Middle frontal gyrus (tissue), 1 donor: ENCODE measurements at regions not wholly inside any gene's neighbourhood (a gene's known extent, or its start where the extent isn't known, plus 50 kb on each side); places are given as distances from the start of the nearest gene placed in this dataset.
"Not testable (repeated sequence)": the region's sequence is repeated elsewhere in the genome, so short reads cannot be mapped to it uniquely, and the experiment has no call there.

Experiments
- DNase-seq: peaks from one replicate; pipeline ENCODE4 v3.0.0-alpha.2; 2015; ENCODE audit warnings: low spot score; ENCODE audit errors: extremely low spot score

DNA sequence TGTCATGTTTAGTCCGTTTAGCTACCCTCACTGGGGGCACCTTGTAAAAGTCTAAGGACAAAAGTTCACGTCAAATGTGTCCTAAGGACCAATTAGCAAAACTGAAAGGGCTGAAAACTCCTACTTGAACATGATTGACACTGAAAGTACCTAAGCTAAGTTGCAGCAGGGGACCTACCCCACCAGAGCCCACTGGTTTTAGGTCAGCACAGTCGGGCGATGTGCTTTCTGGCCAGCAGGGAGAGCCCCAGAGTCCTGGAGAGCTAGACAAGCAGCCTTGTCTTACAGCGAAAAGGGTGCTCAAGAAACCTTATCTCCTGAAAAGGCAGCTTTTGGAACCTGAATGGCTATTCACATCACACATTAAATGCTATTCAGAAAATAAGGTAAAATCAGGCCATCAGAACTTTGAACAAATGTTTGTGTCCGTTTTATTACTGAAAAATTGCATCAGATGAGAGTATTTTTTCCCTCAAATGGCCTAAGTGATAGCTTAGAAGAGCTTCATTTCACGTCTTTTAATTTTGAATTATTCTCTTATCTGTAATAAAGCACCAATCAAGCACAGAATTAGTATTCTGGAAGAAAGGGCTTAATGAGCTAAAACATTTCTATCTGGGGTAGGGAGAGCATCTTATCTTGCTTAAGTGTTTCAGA lies 52.2 kb upstream of the MKI67 start:
- no peak for DNase-seq

DNA sequence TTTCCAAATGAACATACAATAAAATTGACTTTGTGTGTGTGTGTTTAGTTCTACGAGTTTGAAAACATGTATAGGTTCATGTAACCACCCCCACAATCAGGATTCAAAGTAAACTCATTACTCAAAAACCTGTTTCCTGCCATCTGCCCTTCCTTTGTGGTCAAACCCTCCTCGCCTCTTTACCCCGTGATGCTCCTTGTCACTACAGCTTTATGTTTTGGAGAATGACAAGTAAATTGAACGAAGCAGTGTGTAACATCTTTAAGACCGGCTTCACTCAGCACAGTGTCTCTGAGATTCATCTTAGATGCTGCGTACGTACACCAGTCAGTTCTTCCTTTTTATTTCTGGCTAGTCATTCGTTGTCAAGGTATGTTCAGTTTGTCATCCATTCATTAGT lies 54.6 kb upstream of the MKI67 start:
- no peak for DNase-seq

DNA sequence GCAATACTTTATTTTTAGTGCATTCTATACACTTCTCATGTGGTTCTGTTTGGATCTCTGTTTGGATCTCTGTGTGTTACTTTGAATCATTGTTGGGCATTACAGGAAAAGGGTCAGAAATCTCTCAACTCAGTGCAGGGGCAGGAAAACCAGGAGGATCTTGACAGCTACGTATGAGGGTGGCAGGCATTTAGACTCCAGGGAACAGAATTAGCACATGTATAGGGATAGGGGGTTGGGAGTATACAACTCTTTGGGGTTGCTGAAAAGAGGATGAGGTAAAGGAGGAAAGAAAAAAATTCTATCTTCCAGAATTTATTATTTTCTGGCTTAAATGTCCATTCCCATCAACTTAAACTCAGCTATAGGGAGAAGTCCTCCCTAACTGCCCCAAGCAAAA lies 59.4 kb upstream of the MKI67 start:
- no peak for DNase-seq

DNA sequence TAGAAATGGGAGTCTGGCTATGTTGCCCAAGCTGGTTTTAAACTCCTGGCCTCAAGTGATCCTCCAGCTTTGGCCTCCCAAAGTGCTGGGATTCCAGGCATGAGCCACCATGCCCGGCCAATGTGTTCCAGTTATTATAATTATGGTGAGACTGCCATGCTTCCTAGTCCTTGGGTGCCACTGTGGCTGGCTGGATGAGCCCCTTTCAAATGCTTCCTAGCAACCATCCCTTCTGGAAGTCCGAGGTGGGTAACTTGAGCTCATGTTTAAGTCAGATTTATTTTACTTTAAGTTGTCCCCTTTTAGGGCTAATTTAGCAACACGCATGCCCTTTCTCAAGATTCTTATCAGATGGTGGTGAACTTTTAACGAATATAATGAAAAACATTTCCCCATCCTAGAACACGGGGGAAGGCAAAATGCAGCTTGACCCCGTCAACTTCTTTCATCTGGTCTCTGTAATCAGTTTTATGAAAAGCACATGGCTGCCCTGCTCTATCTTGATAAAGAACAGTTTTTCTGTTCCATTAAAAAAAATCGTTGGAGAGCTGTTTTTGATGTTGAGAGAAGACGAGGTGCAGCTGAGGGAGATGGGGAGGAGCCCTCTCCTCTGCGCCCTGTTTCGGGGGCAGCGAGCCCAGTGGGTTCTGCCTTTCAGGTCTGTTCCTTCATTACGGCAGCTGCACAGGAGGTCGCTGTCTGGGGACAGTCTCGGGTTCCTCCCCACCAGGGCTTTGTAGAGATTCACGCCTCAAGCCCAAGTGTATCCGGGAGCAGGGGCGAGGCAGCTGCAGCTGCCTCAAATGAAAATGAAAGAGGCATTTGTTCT lies 61.0 kb upstream of the MKI67 start:
- no peak for DNase-seq

DNA sequence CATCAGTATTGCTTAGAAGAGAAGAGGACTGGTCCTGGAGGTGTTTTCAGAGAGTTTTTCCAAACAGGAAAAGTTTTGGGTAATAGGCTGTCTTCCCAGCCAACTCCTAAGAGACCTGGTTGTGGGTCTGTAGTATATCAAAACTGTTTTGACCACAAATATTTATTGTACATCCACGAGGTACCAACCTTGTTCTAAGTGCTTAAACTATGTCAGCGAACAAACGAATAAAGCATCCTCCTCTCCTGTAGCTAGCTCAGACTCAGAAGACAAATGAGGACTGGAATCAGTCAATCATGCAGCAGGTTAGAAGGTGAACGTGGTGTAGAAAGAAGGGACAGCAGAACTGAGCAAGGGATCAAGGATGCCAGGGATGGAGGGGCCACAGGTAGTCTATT lies 61.6 kb upstream of the MKI67 start:
- DNase-seq, result no peak

DNA sequence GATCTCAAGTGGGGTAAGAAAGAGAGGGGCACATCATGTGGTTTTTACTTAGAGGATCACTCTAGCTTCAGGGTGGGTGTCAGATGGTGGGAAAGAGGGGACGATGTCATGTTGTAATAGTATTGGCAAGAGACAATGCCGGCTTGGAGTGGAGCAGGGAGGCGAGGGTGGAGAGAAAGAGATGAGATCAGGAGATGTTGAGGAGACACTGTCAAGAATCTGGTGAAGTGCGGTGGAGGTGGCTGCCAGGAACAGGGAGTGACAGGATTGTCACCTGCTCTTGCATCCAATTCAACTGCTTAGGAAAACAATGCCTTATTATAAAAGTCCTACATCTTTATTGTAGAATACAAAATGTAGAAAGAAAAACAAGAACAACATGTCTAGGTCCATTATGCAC lies 63.0 kb upstream of the MKI67 start:
- no peak for DNase-seq

DNA sequence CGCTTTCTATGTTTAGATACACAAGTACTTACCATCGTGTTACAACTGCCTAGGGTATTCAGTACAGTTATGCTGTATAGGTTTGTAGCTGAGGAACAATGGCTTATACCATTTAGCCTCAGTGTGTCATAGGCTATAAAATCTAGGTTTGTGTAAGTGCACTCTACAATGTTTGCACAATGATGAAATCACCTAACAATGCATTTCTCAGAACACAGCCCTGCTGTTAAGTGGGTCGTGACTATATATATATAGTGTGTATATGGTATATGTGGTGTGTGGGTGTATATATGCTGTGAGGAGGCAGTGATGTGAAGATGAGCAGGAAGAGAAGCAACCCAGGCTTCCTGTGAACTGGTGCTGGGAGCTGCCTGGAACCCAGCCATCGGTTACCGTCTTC lies 65.6 kb upstream of the MKI67 start:
- DNase-seq, result no peak

DNA sequence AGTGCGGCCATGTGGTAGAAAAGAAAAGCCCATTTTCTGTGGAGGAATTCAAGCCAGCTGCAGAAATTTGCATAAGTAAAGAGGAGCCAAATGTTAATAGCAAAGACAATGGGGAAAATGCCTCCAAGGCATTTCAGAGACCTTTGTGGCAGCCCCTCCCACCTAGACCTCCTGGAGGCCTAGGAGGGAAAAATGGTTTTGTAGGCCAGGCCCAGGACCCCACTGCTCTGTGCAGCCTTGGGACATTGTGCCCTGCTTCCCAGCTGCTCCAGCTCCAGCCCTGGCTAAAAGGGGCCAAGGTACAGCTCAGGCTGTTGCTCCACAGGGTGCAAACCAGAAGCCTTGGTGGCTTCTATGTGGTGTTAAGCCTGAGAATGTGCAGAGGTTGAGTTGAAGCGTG lies 75.6 kb upstream of the MKI67 start:
- not testable (repeated sequence) for DNase-seq

DNA sequence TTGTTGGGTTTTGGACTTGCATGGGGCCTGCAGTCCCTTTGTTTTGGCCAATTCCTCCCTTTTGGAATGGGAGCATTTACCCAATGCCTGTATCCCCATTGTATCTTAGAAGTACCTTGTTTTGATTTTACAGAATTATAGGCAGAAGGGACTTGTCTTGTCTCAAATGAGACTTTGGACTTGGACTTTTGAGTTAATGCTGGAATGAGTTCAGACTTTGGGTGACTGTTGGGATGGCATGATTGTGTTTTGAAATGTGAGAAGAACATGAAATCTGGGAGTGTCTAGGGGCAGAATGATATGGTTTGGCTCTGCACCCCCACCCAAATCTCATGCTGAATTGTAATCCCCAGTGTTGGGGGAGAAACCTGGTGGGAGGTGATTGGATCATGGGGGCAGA lies 76.8 kb upstream of the MKI67 start:
- no peak for DNase-seq

DNA sequence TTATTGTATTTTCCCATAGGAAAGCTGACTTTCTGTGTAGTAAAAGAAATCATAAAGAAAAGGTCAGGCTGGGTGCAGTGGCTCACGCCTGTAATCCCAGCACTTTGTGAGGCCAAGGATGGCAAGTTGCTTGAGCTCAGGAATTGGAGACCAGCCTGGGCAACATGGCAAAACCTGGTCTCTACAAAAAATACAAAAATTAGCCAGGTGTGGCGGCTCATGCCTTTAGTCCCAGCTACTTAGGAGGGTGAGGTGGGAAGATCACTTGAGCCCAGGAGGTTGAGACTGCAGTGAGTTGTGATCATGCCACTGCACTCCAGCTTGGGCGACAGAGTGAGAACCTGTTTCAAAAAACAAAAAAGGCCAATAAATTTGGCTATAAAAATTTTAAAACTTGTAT lies 79.4 kb upstream of the MKI67 start:
- DNase-seq, result not testable (repeated sequence)

DNA sequence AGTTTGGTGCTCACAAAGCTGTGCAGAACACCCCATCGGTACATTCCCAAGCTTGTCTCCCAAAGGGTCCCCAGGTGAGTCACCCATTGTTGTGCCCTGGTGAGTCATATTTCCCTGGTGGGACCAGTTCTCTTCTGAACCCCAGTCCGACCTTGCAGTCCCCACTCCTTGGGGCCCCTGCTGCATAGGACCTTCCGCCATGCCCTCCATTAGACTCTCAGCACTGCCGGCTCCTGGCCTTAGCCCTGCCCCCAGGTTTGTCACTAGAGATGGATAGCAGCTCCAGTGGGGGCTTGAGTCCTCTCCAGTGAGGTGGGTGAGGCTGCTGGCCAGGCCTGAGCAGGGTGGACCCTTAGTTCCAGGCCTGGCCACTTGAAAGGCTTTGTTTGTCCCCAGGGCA lies 80.5 kb upstream of the MKI67 start:
- no peak for DNase-seq

DNA sequence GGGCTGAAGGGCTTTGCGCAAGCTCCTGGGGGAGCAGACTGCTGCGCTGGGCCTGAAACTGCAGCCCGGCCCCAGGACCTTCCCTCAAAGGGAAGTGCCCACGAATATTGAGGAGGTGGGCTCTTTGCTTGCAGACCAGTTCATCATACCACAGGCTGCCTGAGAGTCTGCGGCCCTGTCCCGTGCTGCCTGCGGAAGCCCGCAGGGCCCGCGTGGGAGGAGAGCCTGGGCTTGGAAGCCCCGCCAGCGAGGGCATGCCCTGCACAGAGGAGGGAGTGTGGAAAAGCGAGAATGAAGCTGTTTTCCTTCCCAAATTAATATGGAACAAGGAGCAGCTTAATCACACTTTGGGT lies 83.6 kb upstream of the MKI67 start:
- DNase-seq, result no peak

DNA sequence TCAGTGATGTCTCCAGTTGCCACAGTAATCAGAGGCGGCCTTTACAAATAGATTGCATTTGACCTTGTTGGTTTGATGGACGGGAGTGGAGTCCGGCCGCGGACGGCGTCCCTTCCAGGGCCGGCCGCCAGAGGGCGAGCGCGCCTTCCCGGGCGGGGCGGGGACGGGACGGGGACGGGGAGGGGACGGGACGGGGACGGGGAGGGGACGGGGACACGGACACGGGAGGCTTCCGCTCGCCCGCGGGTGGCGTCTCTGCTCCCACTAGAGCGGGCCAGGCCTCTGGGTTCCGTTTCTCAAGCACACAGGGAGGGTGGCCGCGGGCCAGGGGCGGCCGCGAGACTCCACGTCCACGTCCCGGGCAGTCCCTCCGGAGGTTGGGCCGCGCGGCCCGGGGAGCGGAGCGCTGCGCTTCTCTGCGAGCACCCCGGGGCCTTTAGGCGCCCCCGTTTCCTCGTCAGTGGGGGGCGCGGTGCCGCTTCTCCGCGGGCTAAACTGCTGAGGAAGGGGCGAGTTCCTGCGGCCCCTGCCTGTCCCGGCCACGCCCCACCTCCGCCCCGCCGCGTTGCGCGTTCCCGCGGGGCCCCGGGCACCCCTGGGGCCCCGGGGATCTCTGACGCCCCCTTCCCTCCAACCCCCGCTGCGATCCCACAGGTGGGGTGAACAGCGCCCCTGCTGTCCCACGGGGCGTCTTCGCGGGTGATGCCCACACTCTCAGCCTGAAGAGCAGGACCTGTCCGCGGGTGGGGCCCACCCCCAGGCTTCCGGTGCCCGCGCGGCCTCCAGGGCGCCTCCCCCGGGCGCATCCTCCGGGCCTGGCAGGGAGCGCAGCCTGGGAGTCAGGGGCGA lies 84.2 kb upstream of the MKI67 start:
- no peak for DNase-seq

DNA sequence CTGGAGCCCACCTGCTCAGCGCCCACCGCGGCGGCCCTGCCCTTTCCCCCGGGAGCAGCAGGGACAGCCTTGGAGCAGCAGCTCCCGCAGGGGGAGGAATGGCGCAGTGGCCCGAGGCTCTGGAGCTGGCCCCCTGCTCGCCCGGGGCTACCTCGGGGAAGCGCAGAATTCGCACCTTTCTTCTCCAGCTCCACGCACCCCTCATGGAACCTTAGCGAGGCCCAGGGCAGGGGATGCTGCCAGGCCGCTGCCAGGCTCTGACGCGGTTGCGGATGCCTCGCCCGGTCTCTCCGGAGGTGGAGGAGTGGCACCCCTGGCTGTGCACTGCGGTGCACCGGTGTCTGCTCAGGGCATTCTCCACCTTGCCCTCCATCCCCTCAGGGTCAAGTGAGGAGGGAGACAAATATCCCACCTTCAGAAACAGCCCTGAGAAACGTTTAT lies 84.9 kb upstream of the MKI67 start:
- DNase-seq, result no peak

DNA sequence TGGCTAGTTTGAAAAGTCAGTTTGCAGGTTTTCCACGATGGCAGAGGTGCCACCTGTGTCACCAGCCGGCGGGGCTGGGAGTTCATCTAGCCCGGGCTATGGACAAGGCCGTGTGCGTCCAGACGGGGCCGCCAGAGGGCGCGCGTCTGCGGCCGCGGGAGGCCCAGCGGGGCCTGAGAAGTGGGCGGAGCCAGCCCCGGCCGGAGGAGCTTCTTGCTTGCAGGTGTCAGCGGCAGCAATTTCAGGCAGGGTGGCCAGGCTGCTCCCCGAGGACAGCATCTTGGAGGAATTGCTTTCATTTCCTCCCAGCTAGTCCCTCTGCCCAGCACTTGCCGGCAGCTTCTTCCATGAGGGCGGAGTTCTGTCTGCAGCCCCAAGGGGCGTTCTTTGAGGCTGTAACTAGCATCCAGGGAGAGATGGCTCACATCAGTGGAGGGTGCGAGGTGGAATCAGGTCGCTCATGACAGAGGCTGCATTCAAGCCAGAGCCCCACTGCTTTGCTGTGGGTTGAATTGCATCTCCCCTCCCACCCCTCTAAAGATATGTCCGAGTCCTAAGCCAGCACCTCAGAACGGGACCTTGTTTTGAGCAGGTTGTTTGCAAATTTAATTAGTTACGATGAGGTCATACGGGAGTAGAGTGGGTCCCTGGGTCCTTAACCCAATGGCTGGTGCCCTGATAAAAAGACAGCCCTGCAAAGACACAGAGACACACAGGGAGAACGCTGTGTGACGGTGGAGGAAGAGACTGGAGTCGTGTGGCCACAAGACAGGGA lies 85.9 kb upstream of the MKI67 start:
- peak; percentile 49 for DNase-seq

DNA sequence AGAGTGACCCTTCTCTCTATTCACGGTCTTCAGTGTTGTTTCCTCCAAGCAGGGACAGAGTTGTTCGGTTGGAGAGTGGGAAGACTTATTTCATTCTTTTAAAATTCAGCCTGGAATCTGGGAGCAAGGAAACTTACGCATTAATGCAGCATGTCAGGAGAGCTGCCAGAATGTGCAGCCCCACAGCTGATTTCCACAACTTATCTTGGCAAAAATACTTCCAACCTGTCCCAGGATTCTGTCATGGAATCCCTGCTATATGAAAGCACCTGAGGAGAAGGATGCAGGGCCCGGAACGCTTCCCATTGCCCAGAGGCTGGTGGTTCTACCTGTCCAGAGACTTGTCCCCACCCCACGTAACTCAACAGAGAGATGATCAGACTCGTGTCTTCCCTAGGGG lies 86.9 kb upstream of the MKI67 start:
- no peak for DNase-seq

DNA sequence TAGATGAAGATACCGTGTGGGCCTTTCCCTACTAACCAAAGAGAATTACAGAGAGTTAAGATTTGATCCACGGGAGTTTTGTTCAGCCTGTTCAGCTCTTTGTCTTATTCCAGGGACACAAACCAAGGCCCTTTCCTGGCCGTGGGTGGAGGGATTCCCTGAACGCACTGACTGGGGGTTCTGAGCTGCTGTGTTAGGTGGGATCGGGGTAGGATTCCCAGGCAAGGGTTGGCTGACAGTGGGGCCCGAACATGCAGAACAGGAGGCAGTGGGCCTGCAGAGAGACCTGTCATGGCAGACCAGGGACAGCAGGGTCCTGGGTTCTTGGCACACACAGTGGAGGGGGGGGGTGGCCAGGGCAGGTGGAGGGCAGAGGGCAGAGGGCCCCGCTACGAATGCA lies 89.5 kb upstream of the MKI67 start:
- DNase-seq, result no peak

DNA sequence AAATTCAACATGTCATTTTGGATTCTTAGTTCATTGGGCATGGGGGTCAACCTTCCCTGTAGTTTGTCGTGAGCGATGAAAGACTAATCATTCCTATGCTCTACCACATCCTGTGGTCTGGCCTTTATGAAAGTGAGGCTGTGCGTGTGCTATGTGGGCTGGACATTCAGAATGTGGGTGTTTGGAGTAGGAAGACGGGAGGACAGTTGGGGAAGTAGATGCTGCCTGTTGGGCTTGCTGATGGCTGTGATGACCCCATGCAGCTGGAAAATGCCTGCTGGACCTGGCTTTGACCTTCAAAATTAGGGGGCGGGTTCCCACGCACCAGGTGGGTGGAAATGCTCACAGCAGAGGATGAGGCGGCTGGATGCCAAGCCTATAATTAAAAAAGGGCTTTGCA lies 90.9 kb upstream of the MKI67 start:
- DNase-seq, result no peak

DNA sequence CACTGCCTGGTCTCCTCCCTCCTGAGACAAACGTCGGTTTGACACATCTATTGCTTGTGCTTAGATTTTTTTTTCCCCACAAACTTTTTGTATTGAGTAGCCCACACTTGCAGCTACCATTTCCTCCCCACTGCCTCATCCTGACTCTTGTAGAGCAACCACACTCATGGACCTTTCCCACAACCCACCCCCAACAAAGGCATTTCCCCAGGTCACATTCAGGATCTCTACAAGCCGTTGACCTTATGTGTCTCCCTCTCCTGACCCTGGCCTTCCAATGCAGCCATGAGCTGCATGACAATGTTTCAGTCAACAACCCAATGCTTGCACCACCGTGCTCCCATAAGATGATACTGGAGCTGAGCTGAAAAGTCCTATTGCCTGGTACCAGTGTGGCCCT lies 91.9 kb upstream of the MKI67 start:
- no peak for DNase-seq

DNA sequence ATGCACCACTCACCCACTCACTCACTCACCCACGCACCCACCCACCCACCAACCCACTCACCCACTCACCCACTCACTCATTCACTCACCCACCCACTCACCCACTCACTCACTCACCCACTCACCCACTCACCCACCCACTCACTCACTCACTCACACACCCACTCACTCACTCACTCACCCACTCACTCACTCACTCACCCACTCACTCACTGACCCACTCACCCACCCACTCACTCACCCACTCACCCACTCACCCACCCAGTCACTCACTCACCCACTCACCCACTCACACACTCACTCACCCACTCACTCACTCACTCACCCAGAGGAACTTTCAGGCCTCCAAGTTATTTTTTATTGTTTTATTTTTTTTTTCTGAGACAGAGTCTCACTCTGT lies 93.1 kb upstream of the MKI67 start:
- no peak for DNase-seq

DNA sequence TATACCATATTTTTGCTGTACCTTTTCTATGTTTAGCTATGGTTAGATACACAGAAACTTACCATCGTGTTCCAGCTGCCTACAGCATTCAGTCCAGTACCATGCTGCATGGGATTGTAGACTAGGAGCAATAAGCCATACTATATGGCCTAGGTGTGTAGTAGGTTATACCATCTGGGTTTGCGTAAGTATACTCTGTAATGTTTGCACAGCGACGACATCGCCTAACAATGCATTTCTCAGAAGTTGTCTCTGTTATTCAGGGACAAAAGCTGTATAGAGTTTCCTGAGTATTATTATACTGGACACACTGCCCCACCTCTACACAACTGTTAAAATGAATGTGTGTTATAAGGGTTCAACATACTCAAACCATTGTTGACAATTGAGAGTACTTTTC lies 93.8 kb upstream of the MKI67 start:
- DNase-seq, result no peak

DNA sequence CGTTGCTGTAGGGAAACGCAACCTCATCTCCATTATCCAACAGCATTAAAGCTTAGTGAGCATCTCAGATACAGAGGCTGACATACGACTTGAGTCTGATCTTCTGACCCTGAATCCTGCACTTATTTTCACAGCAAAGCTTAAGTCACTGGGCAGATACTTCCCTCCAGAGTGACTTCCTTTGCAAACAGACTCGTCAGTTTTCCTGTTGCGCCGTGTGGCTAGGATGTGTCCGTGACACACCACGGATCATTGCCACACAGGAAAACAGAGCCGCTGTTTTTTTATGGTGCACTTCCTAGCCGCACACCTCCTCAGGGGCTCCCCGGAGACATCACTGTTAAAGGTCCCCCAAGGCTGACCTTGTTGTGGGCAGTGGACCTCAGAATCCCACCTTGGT lies 94.9 kb upstream of the MKI67 start:
- no peak for DNase-seq
